ENCODE measurements at regions not wholly inside any gene's neighbourhood (a gene's known extent, or its start where the extent isn't known, plus 50 kb on each side); places are given as distances from the start of the nearest gene placed in this dataset.

DNA sequence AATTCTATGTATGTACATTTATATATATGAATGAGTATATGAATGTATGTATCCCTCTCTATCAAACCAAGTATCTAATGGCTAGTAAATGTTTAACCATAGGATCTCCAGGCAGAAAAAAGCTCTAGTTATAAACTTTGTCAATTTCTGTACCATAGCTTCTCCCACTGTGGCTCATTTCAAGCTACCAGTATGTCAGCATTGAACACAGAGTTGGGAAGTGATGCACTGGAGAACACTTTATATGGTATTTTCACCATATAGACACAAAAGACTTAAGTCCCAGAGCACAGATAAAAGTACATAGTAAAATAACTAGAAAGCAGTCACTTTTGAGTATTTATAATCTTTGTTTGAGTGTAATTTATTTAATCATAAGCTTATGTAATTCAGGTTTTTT, 53.9 kb upstream of the ATP8A1 start:
- Histone ChIP-seq H3K36me3 (ENCODE audit: insufficient read depth, low read depth, low read length) (no peaks in the 10 kb centered on the region), H3K4me1 (ENCODE audit: insufficient read depth, low read length) (peaks cover 13% of the 10 kb centered on the region; the same call in 1 of the 2 replicates), H3K9me3 (ENCODE audit: insufficient read depth, low read depth, low read length) (no peaks in the 10 kb centered on the region), H3K4me3 (ENCODE audit: low read length) (no peak overlapping the region), H3K27ac (ENCODE audit: low read length) (no peak overlapping the region), H3K9ac (ENCODE audit: low read depth, low read length) (no peak overlapping the region), H3K27me3 (ENCODE audit: insufficient read depth, low read length) (no peaks in the 10 kb centered on the region)

- H3K27ac ChIP-seq (ENCODE audit: low read length), result no peak overlapping the region
- no peaks in the 10 kb centered on the region for H3K9me3 ChIP-seq (ENCODE audit: insufficient read depth, low read depth, low read length)
Observed at GRCh38 chr4:42710329-42710728, 53.4 kb upstream of the ATP8A1 start.

DNA sequence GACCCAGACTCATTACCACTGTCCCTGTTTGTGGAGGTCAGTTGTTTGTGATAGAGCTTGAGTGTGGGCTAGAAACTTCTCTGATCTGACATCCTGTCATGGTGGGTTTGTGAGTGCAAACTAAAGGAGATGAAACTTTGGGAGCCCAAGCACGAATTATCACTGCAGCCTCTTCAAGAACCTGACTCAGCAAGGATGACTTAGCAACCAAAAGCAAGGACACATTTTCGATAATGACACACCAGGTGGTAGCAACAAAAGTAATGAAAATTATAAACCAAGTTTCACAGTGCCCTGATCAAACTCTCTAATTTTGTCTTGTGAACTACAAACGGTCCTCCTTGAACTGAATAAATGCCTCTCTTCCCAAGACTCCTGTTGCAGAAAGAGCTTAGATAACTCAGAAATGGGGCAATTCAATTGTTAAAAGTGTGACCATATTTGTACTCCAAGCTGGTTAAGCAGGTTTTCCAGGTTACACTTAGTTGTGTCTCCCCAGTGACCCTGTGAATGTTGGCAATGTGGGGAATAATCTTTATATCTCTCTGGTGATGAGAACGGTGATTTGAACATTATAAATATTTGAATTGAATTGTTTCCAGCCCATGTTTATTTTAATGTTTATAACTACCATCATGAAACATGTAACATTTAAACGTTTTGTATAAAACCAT, 52.6 kb upstream of the ATP8A1 start:
- Histone ChIP-seq H3K4me1 (ENCODE audit: insufficient read depth, low read length) (peaks cover 13% of the 10 kb centered on the region; the same call in 1 of the 2 replicates), H3K9me3 (ENCODE audit: insufficient read depth, low read depth, low read length) (no peaks in the 10 kb centered on the region), H3K27me3 (ENCODE audit: insufficient read depth, low read length) (no peaks in the 10 kb centered on the region), H3K4me3 (ENCODE audit: low read length) (no peak overlapping the region), H3K36me3 (ENCODE audit: insufficient read depth, low read depth, low read length) (no peaks in the 10 kb centered on the region), H3K27ac (ENCODE audit: low read length) (no peak overlapping the region), H3K9ac (ENCODE audit: low read depth, low read length) (no peak overlapping the region)

More at GRCh38 chr4:42710329-42710728, 53.4 kb upstream of the ATP8A1 start:
- Histone ChIP-seq H3K9ac (ENCODE audit: low read depth, low read length) (no peak overlapping the region), H3K36me3 (ENCODE audit: insufficient read depth, low read depth, low read length) (no peaks in the 10 kb centered on the region), H3K27me3 (ENCODE audit: insufficient read depth, low read length) (no peaks in the 10 kb centered on the region), H3K4me3 (ENCODE audit: low read length) (0 out of 2 replicates have a peak overlapping the region, but pooled peaks have one; percentile 26), H3K4me1 (ENCODE audit: insufficient read depth, low read length) (peaks cover 13% of the 10 kb centered on the region; the same call in 1 of the 2 replicates)

GRCh38 chr4:42708625-42709024, 51.7 kb upstream of the ATP8A1 start:
- Histone ChIP-seq H3K4me1 (ENCODE audit: insufficient read depth, low read length) (peaks cover 13% of the 10 kb centered on the region; the same call in 1 of the 2 replicates), H3K36me3 (ENCODE audit: insufficient read depth, low read depth, low read length) (no peaks in the 10 kb centered on the region), H3K27ac (ENCODE audit: low read length) (no peak overlapping the region), H3K27me3 (ENCODE audit: insufficient read depth, low read length) (no peaks in the 10 kb centered on the region), H3K9me3 (ENCODE audit: insufficient read depth, low read depth, low read length) (no peaks in the 10 kb centered on the region), H3K4me3 (ENCODE audit: low read length) (no peak overlapping the region), H3K9ac (ENCODE audit: low read depth, low read length) (no peak overlapping the region)

All from iPS-20b (cell line).